Aorta (tissue), 5 donors: ENCODE measurements at regions not wholly inside any gene's neighbourhood (a gene's known extent, or its start where the extent isn't known, plus 50 kb on each side); places are given as distances from the start of the nearest gene placed in this dataset.

Experiments
- ATAC-seq: fragments of 200-7000 bp; cut with Tn5 transposase; one replicate; pipeline ENCODE4 v1.9.1; 2022; ENCODE audit warnings: moderate library complexity; ENCODE audit not compliant: low FRiP score
- DNase-seq, 2 donors: peaks; one replicate each; pipeline ENCODE4 v3.0.0-alpha.2; 2020
- H3K27ac ChIP-seq, 2 donors: one replicate each; pipeline ENCODE4 v1.5.1; 2013; ENCODE audit warnings: low read length in 2 of 2, mild to moderate bottlenecking in 2 of 2, moderate library complexity in 2 of 2, control low read depth in 1 of 2, inconsistent platforms in 1 of 2, low read depth in 1 of 2
- H3K27me3 ChIP-seq, 2 donors: one replicate each; pipeline ENCODE4 v1.6.1; 2013; ENCODE audit warnings: control low read depth in 1 of 2, low read length in 1 of 2, mild to moderate bottlenecking in 1 of 2, moderate library complexity in 1 of 2; ENCODE audit not compliant: insufficient read depth in 2 of 2, control insufficient read depth in 1 of 2
- H3K36me3 ChIP-seq, 2 donors: one replicate each; pipeline ENCODE4 v1.6.1; 2013; ENCODE audit warnings: control low read depth in 1 of 2, low read length in 1 of 2, mild to moderate bottlenecking in 1 of 2; ENCODE audit not compliant: insufficient read depth in 2 of 2, control insufficient read depth in 1 of 2
- H3K4me1 ChIP-seq, 2 donors: one replicate each; pipeline ENCODE4 v1.6.1; 2013; ENCODE audit warnings: low read length in 2 of 2, control low read depth in 1 of 2, mild to moderate bottlenecking in 1 of 2, moderate library complexity in 1 of 2; ENCODE audit not compliant: insufficient read depth in 2 of 2, control insufficient read depth in 1 of 2
- H3K4me3 ChIP-seq, 2 donors: one replicate each; pipeline ENCODE4 v1.5.1; 2013; ENCODE audit warnings: low read length in 2 of 2, control low read depth in 1 of 2, mild to moderate bottlenecking in 1 of 2
- H3K9me3 ChIP-seq: one replicate; pipeline ENCODE4 v1.6.1; 2013; ENCODE audit warnings: mild to moderate bottlenecking, low read length; ENCODE audit not compliant: control insufficient read depth
- WGBS, 2 donors: extraction: QIAGEN DNeasy Blood & Tissue Kit; methylation state at CpG; one replicate each; pipeline ENCODE4 v1.1.7; 2013; 5-methylcytosine and 5-hydroxymethylcytosine counted together
- intact Hi-C, 2 donors: fragments of 100-400 bp; cut with DNase I; formaldehyde crosslinking; loops; one replicate each; pipeline versions ENCODE4 v1.14.2 to v1.15.0; 2022
- donor health status: healthy with polysubstance abuse.
- donor health status: Bipolar disorder and iron deficiency.
- donor health status: DM: no; HTN: no; CAD: no.
- donor health status: DM: no; HTN: no; CAD: no.
- donor health status: DM: yes; HTN: yes; CAD: no.

- no peaks in the 10 kb centered on the region for H3K9me3 ChIP-seq
- H3K27ac ChIP-seq: no peak overlapping the region
- no peaks in the 10 kb centered on the region for H3K36me3 ChIP-seq
- no peak for ATAC-seq
- no peak for DNase-seq
- H3K4me3 ChIP-seq: no peak overlapping the region
- intact Hi-C loops: no loop called here
- H3K27me3 ChIP-seq: no peaks in the 10 kb centered on the region
- no peaks in the 10 kb centered on the region for H3K4me1 ChIP-seq
- WGBS, 2 donors: 55 to 81% methylated on average over 2 of the region's 2 CpGs
Observed at GRCh38 chr18:39653221-39653620, 2087.6 kb upstream of the CELF4 start.

- H3K27me3 ChIP-seq: no peaks in the 10 kb centered on the region
- DNase-seq (no peak), ATAC-seq (no peak)
- no peak overlapping the region for H3K27ac ChIP-seq
- H3K36me3 ChIP-seq: no peaks in the 10 kb centered on the region
- no peaks in the 10 kb centered on the region for H3K9me3 ChIP-seq
- intact Hi-C loops: no loop called here
- no peak overlapping the region for H3K4me3 ChIP-seq
- H3K4me1 ChIP-seq: no peaks in the 10 kb centered on the region
- WGBS, 2 donors: 88 to 95% methylated on average over 1 of the region's 1 CpG
Observed at GRCh38 chr18:39648616-39649015, 2083.0 kb upstream of the CELF4 start.

GRCh38 chr18:39647627-39648534 lies 2082.3 kb upstream of the CELF4 start:
- Histone ChIP-seq H3K4me1 (no peaks in the 10 kb centered on the region), H3K36me3 (no peaks in the 10 kb centered on the region), H3K9me3 (no peaks in the 10 kb centered on the region), H3K27me3 (no peaks in the 10 kb centered on the region), H3K4me3 (no peak overlapping the region), H3K27ac (no peak overlapping the region)
- ATAC-seq (no peak), DNase-seq (no peak)
- WGBS, 2 donors: 37 to 38% methylated on average over 4 of the region's 4 CpGs
- intact Hi-C loops: no loop called here

GRCh38 chr18:39638224-39638623 lies 2072.6 kb upstream of the CELF4 start:
- Histone ChIP-seq H3K36me3 (no peaks in the 10 kb centered on the region), H3K4me3 (no peak overlapping the region), H3K27ac (no peak overlapping the region), H3K27me3 (no peaks in the 10 kb centered on the region), H3K9me3 (peaks cover 2% of the 10 kb centered on the region), H3K4me1 (no peaks in the 10 kb centered on the region)
- 51 to 52% methylated on average over 1 of the region's 1 CpG for WGBS, 2 donors
- no peak for ATAC-seq
- DNase-seq: no peak
- intact Hi-C loops: no loop called here

- peaks cover 2% of the 10 kb centered on the region for H3K9me3 ChIP-seq
- 93 to 97% methylated on average over 1 of the region's 1 CpG for WGBS, 2 donors
- intact Hi-C loops: no loop called here
Observed at GRCh38 chr18:39636931-39637330, 2071.3 kb upstream of the CELF4 start.

GRCh38 chr18:39635966-39636365 lies 2070.4 kb upstream of the CELF4 start:
- Histone ChIP-seq H3K4me1 (no peaks in the 10 kb centered on the region), H3K9me3 (peaks cover 2% of the 10 kb centered on the region), H3K27me3 (no peaks in the 10 kb centered on the region), H3K27ac (no peak overlapping the region), H3K4me3 (no peak overlapping the region), H3K36me3 (no peaks in the 10 kb centered on the region)
- intact Hi-C loops: no loop called here
- DNase-seq: no peak
- ATAC-seq: no peak

More at GRCh38 chr18:39636931-39637330, 2071.3 kb upstream of the CELF4 start:
- H3K4me1 ChIP-seq: no peaks in the 10 kb centered on the region
- H3K27ac ChIP-seq: no peak overlapping the region
- DNase-seq (no peak), ATAC-seq (no peak)
- H3K4me3 ChIP-seq: no peak overlapping the region
- H3K27me3 ChIP-seq: no peaks in the 10 kb centered on the region
- H3K36me3 ChIP-seq: no peaks in the 10 kb centered on the region

- H3K4me3 ChIP-seq: no peak overlapping the region
- H3K9me3 ChIP-seq: peaks cover 2% of the 10 kb centered on the region
- H3K4me1 ChIP-seq: no peaks in the 10 kb centered on the region
- H3K27me3 ChIP-seq: no peaks in the 10 kb centered on the region
- intact Hi-C loops: no loop called here
- no peak for DNase-seq
- no peak overlapping the region for H3K27ac ChIP-seq
- no peaks in the 10 kb centered on the region for H3K36me3 ChIP-seq
- ATAC-seq: no peak
Observed at GRCh38 chr18:39635192-39635591, 2069.6 kb upstream of the CELF4 start.

- intact Hi-C loops: no loop called here
- Histone ChIP-seq H3K27ac (no peak overlapping the region), H3K27me3 (no peaks in the 10 kb centered on the region), H3K4me1 (no peaks in the 10 kb centered on the region), H3K36me3 (no peaks in the 10 kb centered on the region), H3K4me3 (no peak overlapping the region), H3K9me3 (no peaks in the 10 kb centered on the region)
- WGBS, 2 donors: 60 to 67% methylated on average over 5 of the region's 5 CpGs
- DNase-seq (no peak), ATAC-seq (no peak)
Observed at GRCh38 chr18:39627936-39628335, 2062.3 kb upstream of the CELF4 start.

GRCh38 chr18:39624961-39625360 lies 2059.4 kb upstream of the CELF4 start:
- Histone ChIP-seq H3K9me3 (no peaks in the 10 kb centered on the region), H3K4me3 (no peak overlapping the region), H3K36me3 (no peaks in the 10 kb centered on the region), H3K4me1 (no peaks in the 10 kb centered on the region), H3K27ac (no peak overlapping the region), H3K27me3 (no peaks in the 10 kb centered on the region)
- 72 to 74% methylated on average over 4 of the region's 4 CpGs for WGBS, 2 donors
- ATAC-seq (no peak), DNase-seq (no peak)
- intact Hi-C loops: no loop called here
